Activated CD4-positive, alpha-beta T cell treated with anti-CD3 and anti-CD28 coated beads for 36 hours (primary cell): ENCODE measurements at regions not wholly inside any gene's neighbourhood (a gene's known extent, or its start where the extent isn't known, plus 50 kb on each side); places are given as distances from the start of the nearest gene placed in this dataset.
"Not testable (repeated sequence)": the region's sequence is repeated elsewhere in the genome, so short reads cannot be mapped to it uniquely, and the experiment has no call there.

Experiments
- ATAC-seq: fragments of 200-7000 bp; cut with Tn5 transposase; one replicate; pipeline ENCODE4 v1.10.0; 2021; ENCODE audit warnings: mild to moderate bottlenecking, moderate library complexity
- CTCF ChIA-PET: fragments of 350-600 bp; sonication (Branson Sonifier 250); formaldehyde crosslinking; loops from one replicate; lab custom pipeline; 2021; ENCODE audit warnings: antibody characterized with exemption; lab: Charles Lee
- POLR2A ChIA-PET: fragments of 350-600 bp; sonication (Branson Sonifier 250); formaldehyde crosslinking; loops from one replicate; lab custom pipeline; 2021; ENCODE audit warnings: antibody characterized with exemption, inconsistent platforms; lab: Charles Lee
- DNase-seq: peaks from one replicate; pipeline ENCODE4 v3.0.0-alpha.2; 2020
- H3K27ac Mint-ChIP-seq: one replicate; pipeline ENCODE4 v1.8.0; 2021; ENCODE audit warnings: mixed read lengths
- H3K27me3 Mint-ChIP-seq: one replicate; pipeline ENCODE4 v1.8.0; 2021; ENCODE audit warnings: mixed read lengths
- H3K36me3 Mint-ChIP-seq: one replicate; pipeline ENCODE4 v1.8.0; 2021; ENCODE audit warnings: low read depth, mixed read lengths
- H3K4me1 Mint-ChIP-seq: one replicate; pipeline ENCODE4 v1.8.0; 2021; ENCODE audit warnings: mixed read lengths
- H3K4me3 Mint-ChIP-seq: one replicate; pipeline ENCODE4 v1.8.0; 2021; ENCODE audit warnings: mild to moderate bottlenecking, moderate library complexity, mixed read lengths
- H3K9me3 Mint-ChIP-seq: one replicate; pipeline ENCODE4 v1.8.0; 2021; ENCODE audit warnings: low read depth, mixed read lengths
- intact Hi-C, 2 experiments: fragments of 100-400 bp; cut with DNase I in 1 of 2; cut with micrococcal nuclease in 1 of 2; formaldehyde crosslinking; loops; one replicate each; pipeline versions ENCODE4 v1.14.2 to v1.15.1; 2022 to 2024; cut with DNase I, micrococcal nuclease

DNA sequence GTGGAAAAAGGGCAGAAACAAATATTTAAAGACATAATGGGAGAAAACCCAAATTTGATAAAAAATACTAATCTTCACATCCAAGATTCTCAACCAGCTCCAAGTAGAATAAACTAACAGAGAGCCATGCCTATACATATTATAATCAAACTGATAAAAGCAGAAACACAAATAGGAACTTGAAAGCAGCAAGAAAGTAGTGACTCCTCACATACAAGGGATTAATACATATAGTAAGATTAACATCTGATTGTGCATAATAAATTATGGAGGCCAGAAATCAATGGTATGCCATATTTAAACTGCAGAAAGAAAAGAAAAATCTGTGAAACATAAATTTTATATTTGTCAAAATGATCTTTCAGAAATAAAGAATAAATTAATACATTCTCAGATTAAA lies 454.3 kb upstream of the PCDH10 start:
- CTCF ChIA-PET: no interaction called here
- Mint-ChIP-seq H3K27ac (no peak overlapping the region), H3K4me1 (no peaks in the 10 kb centered on the region), H3K9me3 (peaks cover 13% of the 10 kb centered on the region), H3K36me3 (no peaks in the 10 kb centered on the region), H3K4me3 (no peak overlapping the region), H3K27me3 (no peaks in the 10 kb centered on the region)
- intact Hi-C loops: no loop called here
- ATAC-seq (no peak), DNase-seq (no peak)
- POLR2A ChIA-PET: no interaction called here

DNA sequence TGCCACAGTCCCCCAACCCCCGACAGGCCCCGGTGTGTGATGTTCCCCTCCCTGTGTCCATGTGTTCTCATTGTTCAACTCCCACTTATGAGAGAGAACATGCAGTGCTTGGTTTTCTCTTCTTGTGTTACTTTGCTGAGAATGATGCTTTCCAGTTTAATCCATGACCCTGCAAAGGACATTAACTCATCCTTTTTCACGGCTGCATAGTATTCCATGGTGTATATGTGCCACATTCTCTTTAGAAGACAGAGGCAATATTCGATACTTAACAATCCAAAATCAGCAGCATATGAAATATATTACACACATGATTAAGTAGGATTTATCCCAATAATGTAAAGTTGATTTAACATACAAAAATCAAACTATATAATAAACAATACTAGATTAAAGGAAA lies 451.6 kb upstream of the PCDH10 start:
- H3K4me1 Mint-ChIP-seq, intact Hi-C loops, POLR2A ChIA-PET, DNase-seq, H3K4me3 Mint-ChIP-seq, H3K27ac Mint-ChIP-seq, ATAC-seq, CTCF ChIA-PET, H3K36me3 Mint-ChIP-seq, H3K27me3 Mint-ChIP-seq: not testable (repeated sequence)
- H3K9me3 Mint-ChIP-seq: peaks cover 13% of the 10 kb centered on the region

DNA sequence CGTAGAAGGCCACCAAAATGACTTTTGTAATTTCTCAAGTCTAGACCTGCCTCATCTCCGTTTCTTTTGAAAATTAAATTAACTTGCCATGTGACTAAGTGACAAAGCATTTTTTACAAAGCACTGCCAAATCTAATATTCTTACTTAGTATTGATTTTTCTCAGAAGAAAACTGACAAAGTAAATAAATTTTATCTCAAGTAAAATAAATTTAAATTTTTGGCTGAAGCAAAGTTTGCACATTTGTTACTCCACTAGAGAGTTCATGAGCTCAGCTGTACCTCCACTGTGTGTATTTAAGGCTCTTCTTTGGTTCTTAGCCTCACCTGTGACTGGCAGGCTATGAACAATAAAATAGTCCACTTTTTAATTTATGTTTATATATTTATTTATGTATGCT lies 441.1 kb upstream of the PCDH10 start:
- intact Hi-C loops: no loop called here
- DNase-seq (no peak), ATAC-seq (no peak)
- H3K36me3 Mint-ChIP-seq: no peaks in the 10 kb centered on the region
- no peaks in the 10 kb centered on the region for H3K27me3 Mint-ChIP-seq
- no peak overlapping the region for H3K27ac Mint-ChIP-seq
- ChIA-PET POLR2A (no interaction called here), CTCF (no interaction called here)
- no peak overlapping the region for H3K4me3 Mint-ChIP-seq
- H3K4me1 Mint-ChIP-seq: no peaks in the 10 kb centered on the region
- H3K9me3 Mint-ChIP-seq: peaks cover 11% of the 10 kb centered on the region

DNA sequence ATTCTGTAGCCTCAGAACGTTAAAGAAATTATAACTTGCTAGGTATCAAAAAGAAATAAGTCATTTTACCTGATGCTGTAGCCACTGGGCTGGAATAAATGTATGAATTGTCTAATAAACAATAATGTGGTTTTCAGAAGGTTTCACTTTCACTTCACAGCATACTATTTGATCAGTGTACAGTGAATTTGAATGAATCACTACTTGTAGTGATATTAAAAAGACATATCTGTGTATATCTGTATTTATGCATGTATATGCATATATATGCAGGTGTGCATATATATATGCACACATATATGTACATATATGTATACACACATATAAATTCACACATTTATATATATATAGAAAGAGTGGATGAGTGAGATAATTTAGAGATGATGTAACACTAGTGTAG lies 440.0 kb upstream of the PCDH10 start:
- ATAC-seq (no peak), DNase-seq (no peak)
- ChIA-PET POLR2A (no interaction called here), CTCF (no interaction called here)
- Mint-ChIP-seq H3K27me3 (no peaks in the 10 kb centered on the region), H3K9me3 (peaks cover 11% of the 10 kb centered on the region), H3K27ac (no peak overlapping the region), H3K36me3 (no peaks in the 10 kb centered on the region), H3K4me3 (no peak overlapping the region), H3K4me1 (no peaks in the 10 kb centered on the region)
- intact Hi-C loops: no loop called here

DNA sequence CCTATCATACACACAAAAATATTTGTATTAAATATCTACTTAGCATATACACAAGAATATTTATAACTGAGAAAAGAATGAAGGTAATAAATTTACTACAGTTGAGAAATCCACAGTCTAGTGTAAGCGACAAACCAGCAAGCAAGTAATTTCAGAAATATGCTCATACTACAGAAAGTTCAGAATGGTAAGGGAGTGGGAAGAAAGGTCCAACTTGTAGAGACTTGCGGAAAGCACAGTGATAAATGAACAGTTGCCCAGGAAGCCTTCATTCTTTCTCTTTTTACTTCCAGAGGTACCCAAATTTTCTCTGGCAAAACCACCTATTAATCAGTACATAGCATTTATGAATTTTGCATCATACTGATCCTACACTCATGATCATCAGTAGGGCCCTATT lies 438.1 kb upstream of the PCDH10 start:
- no peaks in the 10 kb centered on the region for H3K27me3 Mint-ChIP-seq
- no peak for DNase-seq
- CTCF ChIA-PET: no interaction called here
- POLR2A ChIA-PET: no interaction called here
- no peaks in the 10 kb centered on the region for H3K4me1 Mint-ChIP-seq
- no peak for ATAC-seq
- no peak overlapping the region for H3K4me3 Mint-ChIP-seq
- H3K36me3 Mint-ChIP-seq: no peaks in the 10 kb centered on the region
- intact Hi-C loops: no loop called here
- peaks cover 11% of the 10 kb centered on the region for H3K9me3 Mint-ChIP-seq
- H3K27ac Mint-ChIP-seq: no peak overlapping the region

DNA sequence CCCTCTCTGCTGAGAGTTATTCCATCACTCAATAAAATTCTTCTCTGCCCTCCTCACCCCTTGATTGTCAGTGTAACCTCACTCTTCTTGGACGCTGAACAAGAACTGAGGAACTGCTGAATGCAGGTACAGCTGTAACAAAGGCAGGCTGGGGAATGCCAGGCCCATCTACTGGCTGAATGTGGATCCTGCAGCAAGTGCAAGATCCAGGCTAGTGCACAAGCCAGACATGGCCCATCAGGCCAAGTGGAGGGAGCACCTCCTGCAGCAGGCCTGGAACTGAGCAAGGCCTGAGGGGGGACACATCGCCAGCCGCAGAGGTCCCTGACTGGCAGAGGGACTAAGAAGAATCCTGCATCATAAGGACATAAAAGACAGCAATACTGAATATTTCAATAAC lies 411.8 kb upstream of the PCDH10 start:
- H3K9me3 Mint-ChIP-seq: peaks cover 1% of the 10 kb centered on the region
- POLR2A ChIA-PET: no interaction called here
- peaks cover 2% of the 10 kb centered on the region for H3K36me3 Mint-ChIP-seq
- CTCF ChIA-PET: no interaction called here
- no peaks in the 10 kb centered on the region for H3K4me1 Mint-ChIP-seq
- no peak overlapping the region for H3K4me3 Mint-ChIP-seq
- DNase-seq: no peak
- ATAC-seq: no peak
- no peak overlapping the region for H3K27ac Mint-ChIP-seq
- no peaks in the 10 kb centered on the region for H3K27me3 Mint-ChIP-seq
- intact Hi-C loops: no loop called here

DNA sequence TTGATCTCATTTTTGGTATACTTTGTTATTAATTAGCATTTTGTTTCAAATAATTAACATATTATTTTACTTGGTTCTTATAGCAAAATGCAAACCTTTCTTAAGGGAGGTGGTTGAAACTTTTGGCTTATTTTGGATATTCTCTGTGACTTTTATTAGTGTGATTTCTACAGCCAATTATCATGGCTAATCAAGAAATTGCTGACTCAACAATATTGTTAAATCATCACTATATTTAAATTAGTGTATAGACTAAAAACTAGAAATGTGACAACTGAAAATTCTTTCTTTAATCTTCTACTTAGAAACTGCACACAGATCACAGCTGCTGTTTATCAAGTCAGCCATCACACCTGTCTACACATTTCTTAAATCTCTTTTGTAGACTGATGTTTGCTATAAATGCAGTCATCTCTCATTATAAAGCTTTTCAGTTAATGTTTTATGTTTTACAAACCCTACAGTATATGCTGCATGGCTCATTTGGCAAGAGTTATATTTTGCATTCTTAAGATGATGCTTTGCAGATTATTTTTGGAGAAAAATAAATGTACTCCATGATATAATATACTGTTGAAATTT lies 389.8 kb upstream of the PCDH10 start:
- Mint-ChIP-seq H3K4me1 (no peaks in the 10 kb centered on the region), H3K36me3 (no peaks in the 10 kb centered on the region), H3K27ac (no peak overlapping the region), H3K4me3 (no peak overlapping the region), H3K27me3 (no peaks in the 10 kb centered on the region), H3K9me3 (no peaks in the 10 kb centered on the region)
- DNase-seq (no peak), ATAC-seq (no peak)
- intact Hi-C loops: no loop called here
- CTCF ChIA-PET: no interaction called here
- POLR2A ChIA-PET: no interaction called here

DNA sequence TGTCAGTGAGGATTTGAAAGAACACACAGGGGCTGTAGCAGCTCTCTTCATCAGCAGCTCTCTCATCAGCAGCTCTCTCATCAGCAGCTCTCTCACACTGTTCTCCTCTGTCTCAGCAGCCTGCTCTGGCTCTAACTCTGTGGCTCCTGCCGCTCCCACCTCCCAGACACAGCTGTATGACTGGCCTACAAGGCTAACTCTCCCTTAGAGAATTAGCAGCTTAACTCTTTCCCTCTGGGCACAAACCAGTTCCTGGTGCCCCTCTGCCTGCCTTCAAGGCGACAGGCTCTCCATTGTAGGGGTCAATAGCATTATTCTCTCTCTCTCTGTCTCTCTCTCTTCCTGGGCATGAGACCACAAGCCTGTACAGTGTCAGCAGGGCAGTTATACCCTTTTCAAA lies 385.6 kb upstream of the PCDH10 start:
- CTCF ChIA-PET: no interaction called here
- H3K9me3 Mint-ChIP-seq: no peaks in the 10 kb centered on the region
- H3K27ac Mint-ChIP-seq: no peak overlapping the region
- no peaks in the 10 kb centered on the region for H3K27me3 Mint-ChIP-seq
- H3K36me3 Mint-ChIP-seq: no peaks in the 10 kb centered on the region
- H3K4me3 Mint-ChIP-seq: no peak overlapping the region
- H3K4me1 Mint-ChIP-seq: no peaks in the 10 kb centered on the region
- DNase-seq (no peak), ATAC-seq (no peak)
- POLR2A ChIA-PET: no interaction called here
- intact Hi-C loops: no loop called here

DNA sequence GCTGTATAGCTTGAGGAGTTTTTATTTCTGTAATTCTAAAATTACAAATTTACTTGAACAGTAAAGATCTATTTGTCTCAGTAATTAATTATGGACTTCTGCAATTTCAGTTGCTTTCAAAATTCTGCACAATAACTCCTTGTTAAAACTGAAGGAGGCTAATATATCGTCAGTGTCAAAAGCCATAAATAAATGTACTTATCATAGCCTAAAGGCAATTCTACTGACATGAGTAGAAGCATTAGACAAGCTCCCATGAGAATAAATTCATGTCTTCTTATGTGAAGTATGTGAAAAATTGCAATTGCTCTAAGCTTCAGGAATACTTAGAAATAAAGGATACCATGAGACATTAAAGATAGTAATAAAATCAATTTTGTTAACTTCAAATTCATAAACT lies 381.2 kb upstream of the PCDH10 start:
- ChIA-PET POLR2A (no interaction called here), CTCF (no interaction called here)
- intact Hi-C loops: no loop called here
- H3K27me3 Mint-ChIP-seq: no peaks in the 10 kb centered on the region
- no peaks in the 10 kb centered on the region for H3K36me3 Mint-ChIP-seq
- ATAC-seq: no peak
- no peak overlapping the region for H3K27ac Mint-ChIP-seq
- H3K9me3 Mint-ChIP-seq: no peaks in the 10 kb centered on the region
- DNase-seq: no peak
- no peaks in the 10 kb centered on the region for H3K4me1 Mint-ChIP-seq
- no peak overlapping the region for H3K4me3 Mint-ChIP-seq

DNA sequence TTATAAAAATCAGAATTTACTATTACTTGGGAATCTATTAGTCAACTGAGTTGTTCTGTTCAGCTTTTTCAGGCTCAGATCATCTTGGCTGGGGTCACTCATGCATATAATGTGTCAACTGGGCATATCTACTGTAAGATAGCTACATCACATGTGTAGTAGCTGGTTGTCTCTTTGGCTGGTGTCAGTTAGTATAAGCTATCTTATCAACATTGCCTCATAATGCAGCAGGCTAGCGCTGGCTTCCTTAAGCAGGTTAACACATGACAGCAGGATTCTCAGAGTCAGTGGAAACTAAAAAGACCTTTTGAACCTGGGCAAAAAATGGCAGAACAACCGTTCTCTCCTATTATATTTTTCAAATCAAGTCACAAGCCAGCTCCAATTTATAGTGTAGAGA lies 378.3 kb upstream of the PCDH10 start:
- Mint-ChIP-seq H3K4me3 (no peak overlapping the region), H3K27me3 (no peaks in the 10 kb centered on the region), H3K36me3 (no peaks in the 10 kb centered on the region), H3K9me3 (no peaks in the 10 kb centered on the region), H3K27ac (no peak overlapping the region), H3K4me1 (no peaks in the 10 kb centered on the region)
- DNase-seq: no peak
- no peak for ATAC-seq
- intact Hi-C loops: no loop called here
- POLR2A ChIA-PET: no interaction called here
- CTCF ChIA-PET: no interaction called here

DNA sequence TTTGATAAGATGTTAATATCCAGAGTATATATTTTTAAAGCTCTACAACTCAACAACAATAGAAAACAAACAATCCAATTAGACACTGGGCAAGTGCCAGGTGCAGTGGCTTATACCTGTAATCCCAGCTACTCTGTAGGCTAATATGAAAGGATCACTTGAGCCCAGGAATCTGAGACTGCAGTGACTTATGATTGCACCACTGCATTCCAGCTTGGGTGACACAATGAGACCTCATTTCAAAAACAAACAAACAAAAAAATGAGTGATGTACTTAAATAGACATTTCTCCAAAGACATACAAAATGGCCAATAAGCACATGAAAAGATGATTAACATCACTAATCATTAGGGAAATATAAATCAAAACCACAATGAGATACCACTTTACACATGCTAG lies 356.8 kb upstream of the PCDH10 start:
- no peak for DNase-seq
- POLR2A ChIA-PET: no interaction called here
- ATAC-seq: no peak
- CTCF ChIA-PET: interaction anchor here (0.7 kb wide), 1 partner anchor 47 kb away, joined by 3 read pairs; no protein-coding TSS in a partner anchor
- no peak overlapping the region for H3K27ac Mint-ChIP-seq
- H3K36me3 Mint-ChIP-seq: no peaks in the 10 kb centered on the region
- no peaks in the 10 kb centered on the region for H3K27me3 Mint-ChIP-seq
- no peaks in the 10 kb centered on the region for H3K4me1 Mint-ChIP-seq
- no peak overlapping the region for H3K4me3 Mint-ChIP-seq
- peaks cover 3% of the 10 kb centered on the region for H3K9me3 Mint-ChIP-seq
- intact Hi-C loops: no loop called here

DNA sequence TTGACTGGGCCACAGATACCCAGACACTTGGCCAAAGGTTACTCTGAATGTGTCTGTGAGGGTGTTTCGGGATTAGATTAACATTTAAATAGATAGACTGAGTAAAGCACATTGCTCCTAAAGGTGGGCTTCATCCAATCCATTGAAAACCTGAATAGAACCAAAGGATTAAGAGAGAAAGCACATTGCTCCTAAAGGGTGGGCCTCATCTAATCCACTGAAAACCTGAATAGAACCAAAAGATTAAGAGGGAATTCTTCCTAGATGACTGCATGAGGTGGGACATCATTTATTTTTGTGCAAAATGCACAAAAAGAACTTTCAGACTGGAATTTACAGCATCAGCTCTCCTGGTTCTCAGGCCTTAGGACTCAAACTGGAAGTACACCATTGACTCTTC lies 351.2 kb upstream of the PCDH10 start:
- no peaks in the 10 kb centered on the region for H3K36me3 Mint-ChIP-seq
- peaks cover 2% of the 10 kb centered on the region for H3K9me3 Mint-ChIP-seq
- POLR2A ChIA-PET: no interaction called here
- H3K27me3 Mint-ChIP-seq: no peaks in the 10 kb centered on the region
- H3K4me1 Mint-ChIP-seq: no peaks in the 10 kb centered on the region
- DNase-seq: no peak
- CTCF ChIA-PET: no interaction called here
- H3K4me3 Mint-ChIP-seq: no peak overlapping the region
- no peak for ATAC-seq
- intact Hi-C loops: no loop called here
- H3K27ac Mint-ChIP-seq: no peak overlapping the region
